ENCODE measurements at regions not wholly inside any gene's neighbourhood (a gene's known extent, or its start where the extent isn't known, plus 50 kb on each side); places are given as distances from the start of the nearest gene placed in this dataset.

DNA sequence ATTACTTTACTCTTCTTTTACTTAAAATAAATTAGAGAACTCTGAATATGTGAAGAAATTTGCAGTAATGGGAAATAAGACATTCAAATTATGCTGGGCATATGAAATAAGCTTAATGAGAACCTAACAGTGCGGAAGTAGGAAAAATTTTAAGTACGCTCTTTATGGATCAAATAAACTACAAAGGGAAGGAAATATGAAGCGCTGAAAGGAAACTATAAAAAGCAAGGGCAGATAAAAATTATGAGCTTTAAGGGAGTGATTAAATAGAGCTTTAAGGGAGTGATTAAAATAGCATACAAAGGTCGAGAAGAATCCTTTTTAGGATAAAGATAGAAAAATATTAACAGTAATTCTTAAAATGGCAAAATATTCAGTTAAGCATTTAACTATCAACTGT, 118.3 kb upstream of the AADACL2 start:
- no peaks in the 10 kb centered on the region for H3K27me3 ChIP-seq (replicated peaks in 1 of 4; ENCODE audit: control extremely low read depth in 1 of 4, control insufficient read depth in 3 of 4, insufficient read depth in 4 of 4, low read length in 3 of 4)
- H3K4me3 ChIP-seq (ENCODE audit: control extremely low read depth in 1 of 5, extremely low read depth in 1 of 5, insufficient read depth in 1 of 5, low read depth in 2 of 5, low read length in 4 of 5): no peak overlapping the region
- H3K36me3 ChIP-seq (replicated peaks in 1 of 2; ENCODE audit: control extremely low read depth in 1 of 2, control insufficient read depth in 1 of 2, extremely low read depth in 1 of 2, insufficient read depth in 2 of 2, low read length in 1 of 2): no peaks in the 10 kb centered on the region
- H3K27ac ChIP-seq (ENCODE audit: low read length in 2 of 2): no peak overlapping the region
- ChIA-PET POLR2A (no interaction called here), CTCF (no interaction called here)
- no peak overlapping the region for H3K4me2 ChIP-seq (replicated peaks; ENCODE audit: low read depth, low read length, poor library complexity, severe bottlenecking)
- intact Hi-C loops (cut with micrococcal nuclease): no loop called here
- TF ChIP-seq EZH2 (IDR thresholded peaks at IDR 0.05; ENCODE audit: borderline replicate concordance, insufficient read depth, low read depth, low read length, poor library complexity, severe bottlenecking): no peak
- TF ChIP-seq, protein P1, sequence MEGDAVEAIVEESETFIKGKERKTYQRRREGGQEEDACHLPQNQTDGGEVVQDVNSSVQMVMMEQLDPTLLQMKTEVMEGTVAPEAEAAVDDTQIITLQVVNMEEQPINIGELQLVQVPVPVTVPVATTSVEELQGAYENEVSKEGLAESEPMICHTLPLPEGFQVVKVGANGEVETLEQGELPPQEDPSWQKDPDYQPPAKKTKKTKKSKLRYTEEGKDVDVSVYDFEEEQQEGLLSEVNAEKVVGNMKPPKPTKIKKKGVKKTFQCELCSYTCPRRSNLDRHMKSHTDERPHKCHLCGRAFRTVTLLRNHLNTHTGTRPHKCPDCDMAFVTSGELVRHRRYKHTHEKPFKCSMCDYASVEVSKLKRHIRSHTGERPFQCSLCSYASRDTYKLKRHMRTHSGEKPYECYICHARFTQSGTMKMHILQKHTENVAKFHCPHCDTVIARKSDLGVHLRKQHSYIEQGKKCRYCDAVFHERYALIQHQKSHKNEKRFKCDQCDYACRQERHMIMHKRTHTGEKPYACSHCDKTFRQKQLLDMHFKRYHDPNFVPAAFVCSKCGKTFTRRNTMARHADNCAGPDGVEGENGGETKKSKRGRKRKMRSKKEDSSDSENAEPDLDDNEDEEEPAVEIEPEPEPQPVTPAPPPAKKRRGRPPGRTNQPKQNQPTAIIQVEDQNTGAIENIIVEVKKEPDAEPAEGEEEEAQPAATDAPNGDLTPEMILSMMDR (IDR thresholded peaks at IDR 0.05): no peak
- H3K9me3 ChIP-seq (ENCODE audit: control extremely low read depth in 1 of 3, control insufficient read depth in 2 of 3, insufficient read depth in 1 of 3, low read length in 2 of 3): no peaks in the 10 kb centered on the region
- Mint-ChIP-seq H3K4me1 (no peaks in the 10 kb centered on the region), H3K9me3 (ENCODE audit: insufficient read depth) (no peaks in the 10 kb centered on the region), H3K4me3 (no peak overlapping the region), H3K27me3 (peaks cover 3% of the 10 kb centered on the region), H3K27ac (no peak overlapping the region)
- DNase-seq (no peak), ATAC-seq (ENCODE audit: low read depth) (no peak)
- WGBS (ENCODE audit: insufficient coverage): 52% methylated on average over 2 of the region's 4 CpGs
- no peaks in the 10 kb centered on the region for H4K20me1 ChIP-seq (ENCODE audit: control insufficient read depth, insufficient read depth, low read length, poor library complexity, severe bottlenecking)
- no peak overlapping the region for H3K9ac ChIP-seq (ENCODE audit: low read length)
- H2AFZ ChIP-seq (ENCODE audit: insufficient read depth, low read depth, low read length, poor library complexity, severe bottlenecking): no peak overlapping the region
- no peaks in the 10 kb centered on the region for H3K79me2 ChIP-seq (ENCODE audit: control insufficient read depth, insufficient read depth, low read length)
- no peaks in the 10 kb centered on the region for H3K4me1 ChIP-seq (ENCODE audit: control insufficient read depth in 2 of 2, insufficient read depth in 2 of 2, low read length in 2 of 2)

DNA sequence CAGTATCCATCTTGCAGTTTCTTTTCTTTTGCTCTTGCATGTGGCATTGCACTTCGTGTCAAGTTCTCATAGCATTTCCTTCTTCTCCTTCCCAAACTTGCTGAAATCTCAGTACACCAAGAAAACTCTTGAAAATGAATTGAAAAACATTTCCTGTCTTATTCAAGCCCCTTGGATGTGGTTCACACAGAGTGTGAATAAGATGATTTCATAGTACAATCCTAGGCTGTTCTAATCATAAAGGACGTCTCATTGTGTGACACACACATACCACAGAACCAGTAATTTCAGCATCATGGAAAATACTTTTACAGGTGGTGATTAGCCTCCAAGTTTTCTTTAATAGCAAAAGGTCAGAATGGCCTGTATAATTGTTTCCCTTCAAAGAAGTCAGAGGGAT, 121.6 kb upstream of the AADACL2 start:
- Histone ChIP-seq H3K4me2 (replicated peaks; ENCODE audit: low read depth, low read length, poor library complexity, severe bottlenecking) (no peak overlapping the region), H3K36me3 (replicated peaks in 1 of 2; ENCODE audit: control extremely low read depth in 1 of 2, control insufficient read depth in 1 of 2, extremely low read depth in 1 of 2, insufficient read depth in 2 of 2, low read length in 1 of 2) (no peaks in the 10 kb centered on the region), H3K4me1 (ENCODE audit: control insufficient read depth in 2 of 2, insufficient read depth in 2 of 2, low read length in 2 of 2) (no peaks in the 10 kb centered on the region), H3K79me2 (ENCODE audit: control insufficient read depth, insufficient read depth, low read length) (no peaks in the 10 kb centered on the region), H3K27me3 (replicated peaks in 1 of 4; ENCODE audit: control extremely low read depth in 1 of 4, control insufficient read depth in 3 of 4, insufficient read depth in 4 of 4, low read length in 3 of 4) (no peaks in the 10 kb centered on the region), H2AFZ (ENCODE audit: insufficient read depth, low read depth, low read length, poor library complexity, severe bottlenecking) (no peak overlapping the region), H3K9ac (ENCODE audit: low read length) (no peak overlapping the region), H3K9me3 (ENCODE audit: control extremely low read depth in 1 of 3, control insufficient read depth in 2 of 3, insufficient read depth in 1 of 3, low read length in 2 of 3) (no peaks in the 10 kb centered on the region), H4K20me1 (ENCODE audit: control insufficient read depth, insufficient read depth, low read length, poor library complexity, severe bottlenecking) (no peaks in the 10 kb centered on the region), H3K27ac (ENCODE audit: low read length in 2 of 2) (no peak overlapping the region), H3K4me3 (ENCODE audit: control extremely low read depth in 1 of 5, extremely low read depth in 1 of 5, insufficient read depth in 1 of 5, low read depth in 2 of 5, low read length in 4 of 5) (no peak overlapping the region)
- no peak for TF ChIP-seq EZH2 (IDR thresholded peaks at IDR 0.05; ENCODE audit: borderline replicate concordance, insufficient read depth, low read depth, low read length, poor library complexity, severe bottlenecking)
- TF ChIP-seq, protein P1 (IDR thresholded peaks at IDR 0.05): no peak
- Mint-ChIP-seq H3K9me3 (ENCODE audit: insufficient read depth) (peaks cover 4% of the 10 kb centered on the region), H3K27ac (no peak overlapping the region), H3K4me1 (no peaks in the 10 kb centered on the region), H3K27me3 (peaks cover 3% of the 10 kb centered on the region), H3K4me3 (no peak overlapping the region)
- no CpG with 5 or more reads among the region's 2 CpGs for WGBS (ENCODE audit: insufficient coverage)
- POLR2A ChIA-PET: no interaction called here
- intact Hi-C loops (cut with micrococcal nuclease): no loop called here
- CTCF ChIA-PET: no interaction called here
- DNase-seq (no peak), ATAC-seq (ENCODE audit: low read depth) (no peak)
